ENCODE measurements at regions not wholly inside any gene's neighbourhood (a gene's known extent, or its start where the extent isn't known, plus 50 kb on each side); places are given as distances from the start of the nearest gene placed in this dataset.

DNA sequence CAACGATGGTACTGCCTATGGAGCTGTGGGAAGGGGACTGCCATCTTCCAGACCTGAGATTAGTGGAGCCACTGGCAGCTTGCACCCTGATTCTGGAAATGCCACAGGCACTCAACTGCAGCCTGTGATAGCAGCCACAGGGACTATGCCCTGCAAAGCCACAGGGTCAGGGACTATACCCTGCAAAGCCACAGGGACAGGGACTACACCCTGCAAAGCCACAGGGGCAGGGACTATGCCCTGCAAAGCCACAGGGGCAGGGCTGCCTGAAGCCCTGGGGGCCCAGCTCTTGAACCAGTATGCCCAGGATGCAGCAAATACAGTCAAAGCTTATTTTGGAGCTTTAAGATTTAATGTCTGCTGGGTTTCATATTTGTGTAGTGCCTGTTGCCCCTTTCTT is 346.6 kb downstream of the C6orf118 start:
- Histone ChIP-seq H3K9ac (ENCODE audit: control insufficient read depth, extremely low read depth, insufficient read depth, low read length) (no peak overlapping the region), H2AFZ (ENCODE audit: control insufficient read depth, low read length) (no peak overlapping the region)
- no peak for FAIRE-seq

GRCh38 chr6:164947164-164947563 is 362.2 kb downstream of the C6orf118 start:
- dilution Hi-C loops (cut with MboI; ENCODE audit: extremely low pct_ligation_motif_present, low sequenced_read_pairs): no loop called here
- Histone ChIP-seq H3K27me3 (ENCODE audit: control insufficient read depth, extremely low read depth, insufficient read depth, low read length) (no peaks in the 10 kb centered on the region), H4K20me1 (ENCODE audit: control insufficient read depth, extremely low read depth, insufficient read depth, low read length) (no peaks in the 10 kb centered on the region), H3K36me3 (ENCODE audit: control insufficient read depth in 2 of 2, extremely low read depth in 1 of 2, insufficient read depth in 2 of 2, low read length in 2 of 2) (no peaks in the 10 kb centered on the region), H3K9me3 (ENCODE audit: control insufficient read depth, low read depth, low read length) (peaks cover 2% of the 10 kb centered on the region), H3K4me1 (ENCODE audit: control insufficient read depth, extremely low read depth, insufficient read depth, low read length) (no peaks in the 10 kb centered on the region), H3K4me3 (ENCODE audit: control insufficient read depth in 2 of 3, extremely low read depth in 1 of 3, insufficient read depth in 2 of 3, low read depth in 1 of 3, low read length in 3 of 3) (no peak overlapping the region), H3K9ac (ENCODE audit: control insufficient read depth, extremely low read depth, insufficient read depth, low read length) (no peak overlapping the region), H2AFZ (ENCODE audit: control insufficient read depth, low read length) (no peak overlapping the region), H3K9me1 (ENCODE audit: control insufficient read depth, extremely low read depth, insufficient read depth, low read length) (no peaks in the 10 kb centered on the region), H3K4me2 (ENCODE audit: control insufficient read depth, extremely low read depth, insufficient read depth, low read depth, low read length) (no peak overlapping the region), H3K27ac (ENCODE audit: control insufficient read depth, insufficient read depth, low read length) (no peak overlapping the region), H3K79me2 (ENCODE audit: control insufficient read depth, insufficient read depth, low read length) (no peaks in the 10 kb centered on the region)
- DNase-seq (ENCODE audit: low read depth, low spot score) (no peak), FAIRE-seq (no peak)
- no peak for TF ChIP-seq CTCF (optimal IDR thresholded peaks at IDR 0.05 in 1 of 3, IDR thresholded peaks at IDR 0.05 in 1 of 3, conservative IDR thresholded peaks at IDR 0.05 in 1 of 3; ENCODE audit: extremely low read depth in 1 of 3, insufficient read depth in 2 of 3, low read length in 3 of 3)
- no peak for TF ChIP-seq EZH2 (IDR thresholded peaks at IDR 0.05; ENCODE audit: low read length)

More for the DNA sequence above, 346.6 kb downstream of the C6orf118 start:
- Histone ChIP-seq H3K4me3 (ENCODE audit: control insufficient read depth in 2 of 3, extremely low read depth in 1 of 3, insufficient read depth in 2 of 3, low read depth in 1 of 3, low read length in 3 of 3) (no peak overlapping the region), H3K36me3 (ENCODE audit: control insufficient read depth in 2 of 2, extremely low read depth in 1 of 2, insufficient read depth in 2 of 2, low read length in 2 of 2) (no peaks in the 10 kb centered on the region), H3K79me2 (ENCODE audit: control insufficient read depth, insufficient read depth, low read length) (no peaks in the 10 kb centered on the region), H3K27me3 (ENCODE audit: control insufficient read depth, extremely low read depth, insufficient read depth, low read length) (no peaks in the 10 kb centered on the region), H3K9me1 (ENCODE audit: control insufficient read depth, extremely low read depth, insufficient read depth, low read length) (no peaks in the 10 kb centered on the region), H3K27ac (ENCODE audit: control insufficient read depth, insufficient read depth, low read length) (no peak overlapping the region), H3K9me3 (ENCODE audit: control insufficient read depth, low read depth, low read length) (no peaks in the 10 kb centered on the region), H3K4me2 (ENCODE audit: control insufficient read depth, extremely low read depth, insufficient read depth, low read depth, low read length) (no peak overlapping the region), H4K20me1 (ENCODE audit: control insufficient read depth, extremely low read depth, insufficient read depth, low read length) (no peaks in the 10 kb centered on the region), H3K4me1 (ENCODE audit: control insufficient read depth, extremely low read depth, insufficient read depth, low read length) (no peaks in the 10 kb centered on the region)
- TF ChIP-seq EZH2 (IDR thresholded peaks at IDR 0.05; ENCODE audit: low read length): no peak
- no peak for TF ChIP-seq CTCF (optimal IDR thresholded peaks at IDR 0.05 in 1 of 3, IDR thresholded peaks at IDR 0.05 in 1 of 3, conservative IDR thresholded peaks at IDR 0.05 in 1 of 3; ENCODE audit: extremely low read depth in 1 of 3, insufficient read depth in 2 of 3, low read length in 3 of 3)
- no peak for DNase-seq (ENCODE audit: low read depth, low spot score)
- dilution Hi-C loops (cut with MboI; ENCODE audit: extremely low pct_ligation_motif_present, low sequenced_read_pairs): no loop called here

All from keratinocyte (primary cell).